Fibroblast of villous mesenchyme (primary cell): ENCODE measurements at regions not wholly inside any gene's neighbourhood (a gene's known extent, or its start where the extent isn't known, plus 50 kb on each side); places are given as distances from the start of the nearest gene placed in this dataset.

Experiments
- DNase-seq: peaks from one replicate; pipeline ENCODE4 v3.0.0-alpha.2; 2010; ENCODE audit warnings: low read depth
- H3K4me3 ChIP-seq: 2 replicates; pipeline ENCODE4 v1.5.1; 2011; ENCODE audit warnings: low read depth, mild to moderate bottlenecking, low read length
- CTCF ChIP-seq: IDR thresholded peaks from 2 replicates; pipeline ENCODE4 v1.5.1; 2012; ENCODE audit warnings: low read depth, mild to moderate bottlenecking, low read length; ENCODE audit not compliant: insufficient read depth

- peak; percentile 88 for DNase-seq
- TF ChIP-seq CTCF = no peak
- no peak overlapping the region for H3K4me3 ChIP-seq
Measured at GRCh38 chr3:46097691-46098241, 70.5 kb upstream of the XCR1 start.

GRCh38 chr3:46096781-46097180 is 69.5 kb upstream of the XCR1 start:
- DNase-seq = no peak
- TF ChIP-seq CTCF = no peak
- no peak overlapping the region for H3K4me3 ChIP-seq

DNA sequence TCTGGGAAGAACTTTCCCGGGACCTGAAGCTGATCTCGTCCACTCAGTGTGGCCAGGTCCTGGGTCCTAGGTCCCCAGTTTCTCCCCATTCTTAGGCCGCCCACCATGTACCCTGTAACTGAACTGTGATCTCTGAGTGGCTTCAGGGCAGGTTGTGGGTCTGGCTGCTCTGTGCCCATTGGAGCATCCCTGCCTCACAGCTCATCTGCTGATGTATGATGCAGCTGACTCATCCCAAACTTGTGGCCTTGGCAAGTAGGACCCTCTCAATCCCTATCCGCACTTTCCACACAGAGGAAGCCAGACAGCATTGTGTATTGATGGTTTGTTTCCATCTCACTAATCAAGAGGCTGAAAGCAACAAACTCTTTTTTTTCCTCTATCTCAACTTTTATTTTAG is 69.1 kb upstream of the XCR1 start:
- no peak overlapping the region for H3K4me3 ChIP-seq
- no peak for TF ChIP-seq CTCF
- no peak for DNase-seq

DNA sequence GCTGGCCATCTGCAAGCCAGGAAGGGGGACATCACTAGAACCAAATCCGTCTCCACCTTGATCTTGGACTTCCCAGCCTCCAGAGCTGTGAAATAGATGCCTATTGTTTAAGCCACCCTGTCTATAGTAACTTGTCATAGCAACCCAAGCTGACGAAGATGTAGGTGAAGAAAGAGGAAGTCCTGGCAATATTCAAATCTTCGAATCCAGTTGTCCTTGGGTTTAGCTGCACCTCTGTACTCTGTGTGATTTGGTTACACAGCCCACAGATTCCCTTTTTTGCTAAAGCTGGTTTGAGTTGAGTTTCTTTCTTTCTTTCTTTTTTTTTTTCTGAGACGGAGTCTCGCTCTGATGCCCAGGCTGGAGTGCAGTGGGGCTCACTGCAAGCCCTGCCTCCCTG is 68.0 kb upstream of the XCR1 start:
- TF ChIP-seq CTCF = no peak
- DNase-seq = no peak
- no peak overlapping the region for H3K4me3 ChIP-seq

- TF ChIP-seq CTCF = no peak
- H3K4me3 ChIP-seq = no peak overlapping the region
- no peak for DNase-seq
Measured at GRCh38 chr3:46094506-46094905, 67.2 kb upstream of the XCR1 start.

GRCh38 chr3:46093966-46094365 is 66.7 kb upstream of the XCR1 start:
- H3K4me3 ChIP-seq = no peak overlapping the region
- no peak for TF ChIP-seq CTCF
- no peak for DNase-seq

- H3K4me3 ChIP-seq = no peak overlapping the region
- no peak for TF ChIP-seq CTCF
- DNase-seq = no peak
Measured at GRCh38 chr3:46093327-46093942, 66.2 kb upstream of the XCR1 start.
